BLaER1 (cell line): ENCODE measurements at regions not wholly inside any gene's neighbourhood (a gene's known extent, or its start where the extent isn't known, plus 50 kb on each side); places are given as distances from the start of the nearest gene placed in this dataset.
"Not testable (repeated sequence)": the region's sequence is repeated elsewhere in the genome, so short reads cannot be mapped to it uniquely, and the experiment has no call there.

ENCODE experiments used
- H3K27ac ChIP-seq: shearing (Covaris generic); formaldehyde crosslinking; 2 replicates; pipeline ENCODE4 v1.8.1; 2022
- H3K27me3 ChIP-seq: shearing (Covaris generic); formaldehyde crosslinking; 2 replicates; pipeline ENCODE4 v1.8.1; 2022
- H3K36me3 ChIP-seq: shearing (Covaris generic); formaldehyde crosslinking; 2 replicates; pipeline ENCODE4 v1.8.1; 2022
- H3K4me1 ChIP-seq: shearing (Covaris generic); formaldehyde crosslinking; 2 replicates; pipeline ENCODE4 v1.8.1; 2022
- H3K4me2 ChIP-seq: shearing (Covaris generic); formaldehyde crosslinking; 2 replicates; pipeline ENCODE4 v1.8.1; 2022
- H3K4me3 ChIP-seq: shearing (Covaris generic); formaldehyde crosslinking; 2 replicates; pipeline ENCODE4 v1.8.1; 2022
- H3K9ac ChIP-seq: shearing (Covaris generic); formaldehyde crosslinking; 2 replicates; pipeline ENCODE4 v1.8.1; 2022
- H3K9me3 ChIP-seq: shearing (Covaris generic); formaldehyde crosslinking; 2 replicates; pipeline ENCODE4 v1.8.1; 2022
- H4K20me1 ChIP-seq: shearing (Covaris generic); formaldehyde crosslinking; 2 replicates; pipeline ENCODE4 v1.8.1; 2022
- Cebpa-rat ChIP-seq: shearing (Covaris generic); IDR thresholded peaks from 2 replicates; pipeline ENCODE4 v1.8.1; 2022

- no peak overlapping the region for H3K27ac ChIP-seq
- TF ChIP-seq Cebpa-rat, result no peak
- no peak overlapping the region for H3K4me3 ChIP-seq
- no peaks in the 10 kb centered on the region for H4K20me1 ChIP-seq
- no peaks in the 10 kb centered on the region for H3K4me1 ChIP-seq
- no peaks in the 10 kb centered on the region for H3K36me3 ChIP-seq
- no peaks in the 10 kb centered on the region for H3K27me3 ChIP-seq
- H3K9ac ChIP-seq, result no peak overlapping the region
- H3K4me2 ChIP-seq, result no peak overlapping the region
- H3K9me3 ChIP-seq, result peaks cover 7% of the 10 kb centered on the region
These were observed 86.5 kb downstream of the CPZ start for GRCh38 chr4:8679032-8679431.

GRCh38 chr4:8676676-8677075 lies 84.1 kb downstream of the CPZ start:
- no peak overlapping the region for H3K9ac ChIP-seq
- H3K9me3 ChIP-seq, result peaks cover 7% of the 10 kb centered on the region
- no peaks in the 10 kb centered on the region for H3K36me3 ChIP-seq
- H3K4me3 ChIP-seq, result no peak overlapping the region
- H3K4me2 ChIP-seq, result no peak overlapping the region
- no peaks in the 10 kb centered on the region for H3K4me1 ChIP-seq
- H4K20me1 ChIP-seq, result peaks cover 7% of the 10 kb centered on the region; the same call in 1 of the 2 replicates
- H3K27ac ChIP-seq, result no peak overlapping the region
- TF ChIP-seq Cebpa-rat, result no peak
- no peaks in the 10 kb centered on the region for H3K27me3 ChIP-seq

GRCh38 chr4:8675906-8676305 lies 83.3 kb downstream of the CPZ start:
- Histone ChIP-seq H3K27me3 (no peaks in the 10 kb centered on the region), H3K4me1 (no peaks in the 10 kb centered on the region), H3K9ac (no peak overlapping the region), H3K9me3 (peaks cover 7% of the 10 kb centered on the region), H3K4me3 (no peak overlapping the region), H3K27ac (no peak overlapping the region), H4K20me1 (peaks cover 7% of the 10 kb centered on the region; the same call in 1 of the 2 replicates), H3K36me3 (no peaks in the 10 kb centered on the region), H3K4me2 (no peak overlapping the region)
- TF ChIP-seq Cebpa-rat, result no peak

GRCh38 chr4:8675383-8675782 lies 82.8 kb downstream of the CPZ start:
- Histone ChIP-seq H3K27me3 (no peaks in the 10 kb centered on the region), H3K36me3 (no peaks in the 10 kb centered on the region), H3K4me2 (no peak overlapping the region)

GRCh38 chr4:8674311-8674885 lies 81.8 kb downstream of the CPZ start:
- no peaks in the 10 kb centered on the region for H3K4me1 ChIP-seq
- no peak overlapping the region for H3K9ac ChIP-seq
- no peak for TF ChIP-seq Cebpa-rat
- H3K4me3 ChIP-seq, result no peak overlapping the region
- peaks cover 7% of the 10 kb centered on the region; the same call in 1 of the 2 replicates for H4K20me1 ChIP-seq
- no peak overlapping the region for H3K4me2 ChIP-seq
- no peak overlapping the region for H3K27ac ChIP-seq
- H3K36me3 ChIP-seq, result no peaks in the 10 kb centered on the region
- no peaks in the 10 kb centered on the region for H3K27me3 ChIP-seq
- H3K9me3 ChIP-seq, result peaks cover 7% of the 10 kb centered on the region

More at GRCh38 chr4:8675383-8675782, 82.8 kb downstream of the CPZ start:
- Histone ChIP-seq H3K9ac (no peak overlapping the region), H4K20me1 (peaks cover 7% of the 10 kb centered on the region; the same call in 1 of the 2 replicates), H3K4me3 (no peak overlapping the region), H3K27ac (no peak overlapping the region), H3K9me3 (peaks cover 7% of the 10 kb centered on the region), H3K4me1 (no peaks in the 10 kb centered on the region)
- no peak for TF ChIP-seq Cebpa-rat

GRCh38 chr4:8673106-8673505 lies 80.5 kb downstream of the CPZ start:
- not testable (repeated sequence) for H3K4me1 ChIP-seq, H3K27ac ChIP-seq, H3K9me3 ChIP-seq, H3K4me2 ChIP-seq, H3K9ac ChIP-seq, H4K20me1 ChIP-seq, H3K4me3 ChIP-seq, H3K27me3 ChIP-seq, H3K36me3 ChIP-seq

GRCh38 chr4:8672486-8672885 lies 79.9 kb downstream of the CPZ start:
- no peaks in the 10 kb centered on the region for H3K36me3 ChIP-seq
- H3K4me2 ChIP-seq, result no peak overlapping the region
- no peaks in the 10 kb centered on the region for H3K4me1 ChIP-seq
- no peaks in the 10 kb centered on the region for H3K9me3 ChIP-seq
- no peak overlapping the region for H3K4me3 ChIP-seq
- H3K27ac ChIP-seq, result no peak overlapping the region
- H3K9ac ChIP-seq, result no peak overlapping the region
- no peak for TF ChIP-seq Cebpa-rat
- H3K27me3 ChIP-seq, result no peaks in the 10 kb centered on the region
- peaks cover 7% of the 10 kb centered on the region; the same call in 1 of the 2 replicates for H4K20me1 ChIP-seq

GRCh38 chr4:8671712-8672290 lies 79.2 kb downstream of the CPZ start:
- Histone ChIP-seq H3K27ac (no peak overlapping the region), H3K9me3 (no peaks in the 10 kb centered on the region), H3K36me3 (no peaks in the 10 kb centered on the region), H3K9ac (no peak overlapping the region), H4K20me1 (peaks cover 7% of the 10 kb centered on the region; the same call in 1 of the 2 replicates), H3K4me1 (no peaks in the 10 kb centered on the region), H3K27me3 (no peaks in the 10 kb centered on the region), H3K4me2 (no peak overlapping the region), H3K4me3 (no peak overlapping the region)
- TF ChIP-seq Cebpa-rat, result no peak
